Right lobe of liver (tissue), 6 donors: ENCODE measurements at regions not wholly inside any gene's neighbourhood (a gene's known extent, or its start where the extent isn't known, plus 50 kb on each side); places are given as distances from the start of the nearest gene placed in this dataset.
"Not testable (repeated sequence)": the region's sequence is repeated elsewhere in the genome, so short reads cannot be mapped to it uniquely, and the experiment has no call there.

Source experiments
- ATAC-seq, 4 donors: fragments of 200-7000 bp; cut with Tn5 transposase; one replicate each; pipeline ENCODE4 v1.9.1; 2020; ENCODE audit warnings: mild to moderate bottlenecking in 4 of 4, moderate library complexity in 4 of 4
- DNase-seq, 3 donors: peaks; one replicate each; pipeline ENCODE4 v3.0.0-alpha.2; 2020
- H3K27ac ChIP-seq, 3 donors: fragments of 200-600 bp; one replicate each; pipeline ENCODE4 v1.8.0; 2022
- H3K27me3 ChIP-seq, 2 donors: fragments of 200-600 bp; one replicate each; pipeline ENCODE4 v1.8.0; 2022
- H3K36me3 ChIP-seq, 4 donors: fragments of 200-600 bp; sonication (generic) in 1 of 4; one replicate each; pipeline versions ENCODE4 v1.5.1 to v1.8.0; 2017 to 2022; ENCODE audit warnings: control low read depth in 1 of 4
- H3K4me1 ChIP-seq, 4 donors: fragments of 200-600 bp; sonication (generic) in 1 of 4; one replicate each; pipeline versions ENCODE4 v1.5.1 to v1.8.0; 2017 to 2022; ENCODE audit warnings: control low read depth in 1 of 4
- H3K4me3 ChIP-seq, 3 donors: fragments of 200-600 bp; one replicate each; pipeline ENCODE4 v1.8.0; 2022
- H3K9me3 ChIP-seq, 4 donors: fragments of 200-600 bp; sonication (generic) in 1 of 4; one replicate each; pipeline versions ENCODE4 v1.5.1 to v1.8.0; 2017 to 2022; ENCODE audit warnings: control low read depth in 1 of 4
- CTCF ChIP-seq, 4 donors: fragments of 200-600 bp in 3 of 4; fragments of 450-650 bp in 1 of 4; IDR thresholded peaks; one replicate each; pipeline versions ENCODE4 v1.5.1 to v1.8.0; 2016 to 2022; ENCODE audit warnings: antibody characterized with exemption in 4 of 4, mild to moderate bottlenecking in 2 of 4
- POLR2A ChIP-seq: fragments of 450-650 bp; IDR thresholded peaks from one replicate; pipeline ENCODE4 v1.6.1; 2017; ENCODE audit warnings: antibody characterized with exemption, mild to moderate bottlenecking
- WGBS: methylation state at CpG from one replicate; pipeline ENCODE4 v1.1.6; 2018; ENCODE audit warnings: low coverage, low lambda C conversion rate; ENCODE audit not compliant: insufficient coverage; ENCODE audit errors: missing lambda C conversion rate; 5-methylcytosine and 5-hydroxymethylcytosine counted together
- intact Hi-C, 2 donors: fragments of 100-400 bp; cut with DNase I; formaldehyde crosslinking; loops; one replicate each; pipeline versions ENCODE4 v1.11.2 to v1.14.1; 2022
- donor health status: DM: no; HTN: yes; CAD: no.
- donor health status: DM: no; HTN: no; CAD: no.
- donor health status: DM: no; HTN: no; CAD: no.
- donor health status: DM: no; HTN: yes; CAD: no.
- donor health status: DM: no; HTN: yes; CAD: no.

GRCh38 chr5:17333755-17334154 is 116.3 kb downstream of the BASP1 start:
- WGBS = 38% methylated on average over 3 of the region's 3 CpGs
- H3K4me1 ChIP-seq = no peaks in the 10 kb centered on the region
- no peaks in the 10 kb centered on the region for H3K36me3 ChIP-seq
- no peak overlapping the region for H3K27ac ChIP-seq
- intact Hi-C loops = no loop called here
- ATAC-seq (no peak), DNase-seq (no peak)
- TF ChIP-seq CTCF (IDR thresholded peaks at IDR 0.05) = no peak
- TF ChIP-seq POLR2A = no peak
- no peaks in the 10 kb centered on the region for H3K27me3 ChIP-seq
- no peaks in the 10 kb centered on the region for H3K9me3 ChIP-seq
- H3K4me3 ChIP-seq = no peak overlapping the region

GRCh38 chr5:17336054-17336453 is 118.6 kb downstream of the BASP1 start:
- Histone ChIP-seq H3K4me1 (no peaks in the 10 kb centered on the region), H3K36me3 (no peaks in the 10 kb centered on the region), H3K9me3 (no peaks in the 10 kb centered on the region), H3K27me3 (no peaks in the 10 kb centered on the region), H3K4me3 (no peak overlapping the region), H3K27ac (no peak overlapping the region)
- ATAC-seq = no peak
- 19% methylated on average over 1 of the region's 1 CpG for WGBS
- no peak for DNase-seq
- TF ChIP-seq CTCF (IDR thresholded peaks at IDR 0.05) (no peak), POLR2A (no peak)
- intact Hi-C loops = no loop called here

- H3K27me3 ChIP-seq, DNase-seq, intact Hi-C loops, ATAC-seq, H3K27ac ChIP-seq, H3K4me3 ChIP-seq, H3K36me3 ChIP-seq, H3K9me3 ChIP-seq, H3K4me1 ChIP-seq: not testable (repeated sequence)
- 16% methylated on average over 2 of the region's 3 CpGs for WGBS
Measured at GRCh38 chr5:17336723-17337122, 119.3 kb downstream of the BASP1 start.

- H3K27ac ChIP-seq = no peak overlapping the region
- intact Hi-C loops = no loop called here
- no peaks in the 10 kb centered on the region for H3K36me3 ChIP-seq
- no peak overlapping the region for H3K4me3 ChIP-seq
- no peak for TF ChIP-seq CTCF (IDR thresholded peaks at IDR 0.05)
- no peak for TF ChIP-seq POLR2A
- H3K27me3 ChIP-seq = no peaks in the 10 kb centered on the region
- no peaks in the 10 kb centered on the region for H3K4me1 ChIP-seq
- ATAC-seq = no peak
- DNase-seq = no peak
- no peaks in the 10 kb centered on the region for H3K9me3 ChIP-seq
- 50% methylated on average over 1 of the region's 1 CpG for WGBS
Measured at GRCh38 chr5:17339841-17340240, 122.4 kb downstream of the BASP1 start.

- ATAC-seq = no peak
- Histone ChIP-seq H3K36me3 (no peaks in the 10 kb centered on the region), H3K27ac (no peak overlapping the region), H3K4me3 (no peak overlapping the region), H3K27me3 (no peaks in the 10 kb centered on the region), H3K4me1 (no peaks in the 10 kb centered on the region), H3K9me3 (no peaks in the 10 kb centered on the region)
- 32% methylated on average over 2 of the region's 2 CpGs for WGBS
- DNase-seq = no peak
- intact Hi-C loops = no loop called here
- no peak for TF ChIP-seq CTCF (IDR thresholded peaks at IDR 0.05)
- TF ChIP-seq POLR2A = no peak
Measured at GRCh38 chr5:17340379-17340778, 122.9 kb downstream of the BASP1 start.
